Mucosa of rectum (tissue), 2 donors: ENCODE measurements at regions not wholly inside any gene's neighbourhood (a gene's known extent, or its start where the extent isn't known, plus 50 kb on each side); places are given as distances from the start of the nearest gene placed in this dataset.
"Not testable (repeated sequence)": the region's sequence is repeated elsewhere in the genome, so short reads cannot be mapped to it uniquely, and the experiment has no call there.

ENCODE experiments used
- H3K27ac ChIP-seq, 2 donors: one replicate each; pipeline ENCODE4 v1.7.0; 2013; ENCODE audit warnings: inconsistent platforms in 2 of 2, low read depth in 2 of 2, low read length in 2 of 2
- H3K27me3 ChIP-seq, 2 donors: one replicate each; pipeline ENCODE4 v1.7.0; 2013; ENCODE audit warnings: low read length in 2 of 2; ENCODE audit not compliant: control insufficient read depth in 2 of 2, insufficient read depth in 2 of 2
- H3K36me3 ChIP-seq, 2 donors: one replicate each; pipeline ENCODE4 v1.7.0; 2013; ENCODE audit warnings: low read length in 2 of 2; ENCODE audit not compliant: control insufficient read depth in 2 of 2, insufficient read depth in 2 of 2
- H3K4me1 ChIP-seq, 2 donors: one replicate each; pipeline ENCODE4 v1.7.0; 2013; ENCODE audit warnings: low read length in 2 of 2, mild to moderate bottlenecking in 1 of 2; ENCODE audit not compliant: control insufficient read depth in 2 of 2, insufficient read depth in 2 of 2
- H3K4me3 ChIP-seq, 2 donors: one replicate each; pipeline ENCODE4 v1.7.0; 2013; ENCODE audit warnings: low read length in 2 of 2
- H3K9ac ChIP-seq, 2 donors: one replicate each; pipeline ENCODE4 v1.7.0; 2013; ENCODE audit warnings: low read length in 2 of 2, low read depth in 1 of 2, mild to moderate bottlenecking in 1 of 2
- H3K9me3 ChIP-seq, 2 donors: one replicate each; pipeline ENCODE4 v1.7.0; 2013; ENCODE audit warnings: low read length in 2 of 2; ENCODE audit not compliant: control insufficient read depth in 2 of 2
- donor health status: healthy.
- donor health status: Normal muscosa, but diverticular disease.

DNA sequence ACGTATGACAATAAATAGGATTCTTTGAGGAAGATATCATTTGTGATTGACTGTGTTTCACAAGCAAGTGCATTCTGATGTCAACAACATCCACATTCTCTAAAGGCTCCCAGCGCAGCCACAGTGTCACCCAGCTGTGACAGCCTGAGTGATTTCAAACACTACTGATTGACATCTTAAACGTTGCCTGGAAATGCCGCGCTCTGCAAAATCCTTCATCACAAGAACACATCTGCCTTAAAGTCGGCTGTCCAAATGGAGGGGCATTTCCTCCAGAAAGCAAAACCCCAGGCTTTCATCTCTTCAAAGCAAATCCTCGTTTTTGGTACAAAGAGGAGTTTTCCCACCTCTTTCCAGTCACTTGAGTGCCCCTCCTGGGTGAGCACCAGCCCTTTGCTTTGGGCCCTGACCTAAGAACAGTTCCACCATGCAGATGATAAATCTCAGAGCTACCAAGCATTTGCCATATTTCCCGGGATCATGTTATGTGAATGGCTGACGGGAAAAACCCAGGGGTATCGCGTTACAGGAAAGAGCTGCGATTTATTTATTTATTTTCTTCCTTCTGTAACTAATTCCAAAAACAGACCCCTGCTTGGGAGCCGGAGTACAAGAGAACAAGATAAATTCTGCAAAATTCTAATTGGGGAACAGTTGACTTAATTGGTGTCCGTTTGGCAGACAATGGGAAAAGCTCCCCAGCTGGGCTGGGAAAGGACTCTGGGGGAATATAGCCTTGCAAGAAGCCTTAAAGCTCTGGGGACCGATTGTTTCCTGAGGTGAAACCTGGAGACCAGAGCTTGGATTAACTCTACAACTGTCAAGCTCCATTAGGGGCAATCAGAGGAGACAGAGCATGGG, 703.8 kb upstream of the NR2F2 start:
- H3K9me3 ChIP-seq = peaks cover 0 to 3% of the 10 kb centered on the region in 2 donors
- H3K4me3 ChIP-seq = no peak overlapping the region
- no peak overlapping the region for H3K27ac ChIP-seq
- H3K36me3 ChIP-seq = no peaks in the 10 kb centered on the region
- H3K27me3 ChIP-seq = no peaks in the 10 kb centered on the region
- no peak overlapping the region for H3K9ac ChIP-seq
- H3K4me1 ChIP-seq = no peaks in the 10 kb centered on the region

DNA sequence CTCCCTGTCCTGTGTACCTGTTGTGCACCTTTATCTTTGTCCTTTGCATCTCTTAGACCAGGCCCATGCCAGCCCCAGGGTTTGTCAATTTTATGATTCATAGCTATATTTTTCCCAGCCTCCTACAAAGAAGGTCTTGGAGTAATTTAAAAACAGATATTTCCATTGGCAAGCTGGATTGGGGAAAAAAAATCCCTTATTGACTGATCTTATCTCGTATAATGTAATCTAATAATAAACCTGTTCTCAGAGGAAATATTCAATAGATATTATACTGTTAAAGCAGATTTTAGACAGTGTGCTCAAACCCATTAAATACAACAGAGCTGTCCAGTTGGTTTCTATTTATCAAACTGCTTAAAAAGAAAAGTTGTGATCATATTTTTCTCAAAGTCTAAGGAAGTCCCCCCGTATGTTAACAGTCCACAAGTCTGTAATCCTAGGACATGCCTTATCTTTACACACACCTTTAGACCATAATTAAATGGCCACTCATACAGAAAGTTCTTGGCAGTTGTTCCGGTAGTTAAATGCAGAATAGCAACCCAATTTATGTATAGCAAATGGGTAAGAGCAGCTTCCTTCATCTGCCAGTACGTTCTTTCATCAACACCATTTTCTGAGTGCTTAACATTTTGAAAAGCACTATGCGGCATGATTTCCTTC, 700.9 kb upstream of the NR2F2 start:
- H3K27me3 ChIP-seq = no peaks in the 10 kb centered on the region
- no peak overlapping the region for H3K4me3 ChIP-seq
- H3K9me3 ChIP-seq = peaks cover 0 to 3% of the 10 kb centered on the region in 2 donors
- H3K9ac ChIP-seq = no peak overlapping the region
- H3K36me3 ChIP-seq = no peaks in the 10 kb centered on the region
- no peaks in the 10 kb centered on the region for H3K4me1 ChIP-seq
- H3K27ac ChIP-seq = no peak overlapping the region

- H3K27me3 ChIP-seq = no peaks in the 10 kb centered on the region
- peaks cover 0 to 3% of the 10 kb centered on the region in 2 donors for H3K9me3 ChIP-seq
- no peak overlapping the region for H3K9ac ChIP-seq
- no peak overlapping the region for H3K27ac ChIP-seq
- H3K4me3 ChIP-seq = no peak overlapping the region
- no peaks in the 10 kb centered on the region for H3K4me1 ChIP-seq
- H3K36me3 ChIP-seq = no peaks in the 10 kb centered on the region
These were observed 699.8 kb upstream of the NR2F2 start for GRCh38 chr15:95630683-95631082.

DNA sequence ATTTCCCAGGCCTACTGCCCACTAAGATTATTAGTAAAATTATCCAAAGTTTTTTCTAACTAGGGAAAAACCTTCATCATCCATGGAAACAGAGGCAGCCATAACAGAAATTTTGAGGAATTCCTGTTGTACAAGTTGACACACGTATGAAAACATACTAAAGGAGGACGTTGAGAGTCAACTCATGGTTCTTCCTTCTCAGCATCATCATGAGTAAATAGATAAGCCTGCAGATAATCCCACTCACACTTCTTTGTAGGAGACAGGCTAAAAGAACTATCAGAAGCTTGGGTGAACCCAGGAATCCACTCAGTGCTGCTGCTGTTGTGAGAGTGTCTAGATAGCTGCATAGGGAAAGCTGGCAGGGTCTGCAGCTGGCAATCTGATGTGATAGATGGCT, 694.8 kb upstream of the NR2F2 start:
- H3K9me3 ChIP-seq = peaks cover 0 to under 1% of the 10 kb centered on the region in 2 donors
- no peak overlapping the region for H3K9ac ChIP-seq
- H3K4me1 ChIP-seq = no peaks in the 10 kb centered on the region
- H3K27me3 ChIP-seq = no peaks in the 10 kb centered on the region
- no peaks in the 10 kb centered on the region for H3K36me3 ChIP-seq
- H3K4me3 ChIP-seq = no peak overlapping the region
- no peak overlapping the region for H3K27ac ChIP-seq

DNA sequence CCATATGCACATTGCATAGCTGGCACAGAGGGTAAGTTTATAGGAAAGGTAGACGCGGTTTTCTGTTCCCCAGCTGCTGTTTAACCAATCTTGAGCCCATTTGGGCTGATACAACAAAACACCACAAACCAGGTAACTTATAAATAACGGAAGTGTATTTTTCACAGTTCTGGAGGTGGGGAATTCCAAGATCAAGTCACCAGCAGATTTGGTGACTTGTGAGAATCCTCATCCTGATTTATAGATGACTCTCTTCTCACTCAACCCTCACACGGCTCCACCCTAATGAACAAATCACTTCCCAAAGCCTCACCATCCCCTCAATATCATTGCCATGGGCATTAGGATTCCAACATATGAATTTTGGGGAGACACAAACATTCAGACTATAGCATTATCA, 694.4 kb upstream of the NR2F2 start:
- no peak overlapping the region for H3K9ac ChIP-seq

GRCh38 chr15:95637234-95637633, 693.3 kb upstream of the NR2F2 start:
- H3K27me3 ChIP-seq, H3K27ac ChIP-seq, H3K36me3 ChIP-seq, H3K4me1 ChIP-seq, H3K9ac ChIP-seq, H3K9me3 ChIP-seq, H3K4me3 ChIP-seq: not testable (repeated sequence)

More for the DNA sequence above, 694.4 kb upstream of the NR2F2 start:
- H3K36me3 ChIP-seq = no peaks in the 10 kb centered on the region
- H3K27ac ChIP-seq = no peak overlapping the region
- no peak overlapping the region for H3K4me3 ChIP-seq
- H3K4me1 ChIP-seq = no peaks in the 10 kb centered on the region
- no peaks in the 10 kb centered on the region for H3K9me3 ChIP-seq
- H3K27me3 ChIP-seq = no peaks in the 10 kb centered on the region

GRCh38 chr15:95639208-95639607, 691.3 kb upstream of the NR2F2 start:
- H3K9me3 ChIP-seq = no peaks in the 10 kb centered on the region
- H3K4me1 ChIP-seq = no peaks in the 10 kb centered on the region
- no peaks in the 10 kb centered on the region for H3K36me3 ChIP-seq
- H3K9ac ChIP-seq = no peak overlapping the region
- no peaks in the 10 kb centered on the region for H3K27me3 ChIP-seq
- no peak overlapping the region for H3K4me3 ChIP-seq
- H3K27ac ChIP-seq = no peak overlapping the region

DNA sequence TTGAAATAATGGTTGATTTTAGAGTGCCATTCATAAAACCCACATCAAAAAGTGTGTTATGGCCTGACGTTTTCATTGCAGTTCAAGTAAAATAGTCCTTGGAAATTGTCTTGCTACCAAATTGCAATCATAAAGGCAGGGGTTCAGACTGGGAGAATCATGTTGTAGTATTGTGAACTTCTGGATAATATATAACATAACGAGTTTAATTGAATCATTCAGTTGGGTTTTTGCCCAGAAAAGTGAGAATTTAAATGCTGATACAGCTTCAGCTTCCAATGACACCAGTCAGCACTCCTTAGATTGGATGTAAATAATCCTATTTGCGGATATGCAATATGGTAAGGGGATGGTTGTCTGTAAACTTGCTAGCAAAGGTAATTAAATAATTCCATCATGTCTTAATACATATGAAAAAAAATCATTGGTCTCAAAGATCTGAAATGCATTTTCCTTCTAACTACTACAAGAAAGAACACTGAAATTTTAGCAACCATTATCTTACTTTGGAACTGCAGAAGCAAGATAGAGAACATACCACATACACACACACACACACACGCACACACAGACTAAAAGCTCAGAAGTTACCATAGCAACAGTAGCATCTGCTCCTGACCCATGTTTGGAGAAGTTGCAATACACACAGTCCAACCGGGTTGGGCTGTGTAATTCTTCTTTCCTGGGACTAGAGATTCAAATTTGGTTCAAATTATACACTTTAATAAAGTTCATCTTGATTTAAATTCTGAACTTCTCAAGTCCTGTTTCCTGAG, 686.2 kb upstream of the NR2F2 start:
- Histone ChIP-seq H3K9me3 (no peaks in the 10 kb centered on the region), H3K36me3 (no peaks in the 10 kb centered on the region), H3K4me3 (no peak overlapping the region), H3K9ac (no peak overlapping the region), H3K4me1 (no peaks in the 10 kb centered on the region), H3K27ac (no peak overlapping the region), H3K27me3 (no peaks in the 10 kb centered on the region)

DNA sequence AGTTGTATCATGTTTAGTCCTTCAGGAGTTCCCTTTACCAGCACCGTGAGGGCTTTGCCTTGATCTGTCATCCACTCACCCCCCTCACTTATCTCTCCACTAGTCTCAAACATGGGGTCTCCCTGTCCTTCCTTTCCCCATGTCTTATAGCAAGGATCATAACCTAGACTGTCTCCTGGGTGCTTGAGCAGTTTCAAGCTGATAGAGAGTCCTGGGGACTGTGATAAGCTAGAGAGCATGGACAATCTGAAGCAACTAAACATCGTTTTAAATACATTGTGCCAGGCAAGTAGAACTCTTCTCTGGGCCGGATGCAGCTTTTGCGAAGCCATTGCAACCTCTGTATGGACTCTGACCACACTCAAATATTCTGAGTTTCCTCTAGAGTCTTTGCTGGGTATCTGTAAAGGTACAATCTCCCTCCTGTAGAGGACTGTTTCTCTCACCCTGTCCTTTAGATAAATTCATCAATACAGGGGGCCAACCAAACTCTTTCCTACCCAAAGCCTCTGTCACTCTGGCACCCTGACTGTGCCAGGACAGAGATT, 684.6 kb upstream of the NR2F2 start:
- Histone ChIP-seq H3K27me3 (no peaks in the 10 kb centered on the region), H3K36me3 (no peaks in the 10 kb centered on the region), H3K4me3 (no peak overlapping the region), H3K9me3 (no peaks in the 10 kb centered on the region), H3K27ac (no peak overlapping the region), H3K9ac (no peak overlapping the region), H3K4me1 (no peaks in the 10 kb centered on the region)
